GM13976 (cell line): ENCODE measurements at regions not wholly inside any gene's neighbourhood (a gene's known extent, or its start where the extent isn't known, plus 50 kb on each side); places are given as distances from the start of the nearest gene placed in this dataset.
"Not testable (repeated sequence)": the region's sequence is repeated elsewhere in the genome, so short reads cannot be mapped to it uniquely, and the experiment has no call there.

Experiments used
- DNase-seq: peaks from one replicate; pipeline ENCODE4 v3.0.0; 2012; ENCODE audit warnings: low spot score
- in situ Hi-C: fragments of 300-500 bp; cut with MboI; formaldehyde crosslinking; loops from one replicate; pipeline ENCODE4 v1.12.0; 2022; ENCODE audit warnings: low sequenced_read_pairs, mixed read lengths, inconsistent platforms; ENCODE audit not compliant: unreplicated experiment
- TF ChIP-seq, protein P1 (sequence below): IDR thresholded peaks from 2 replicates; pipeline ENCODE4 v1.5.1; 2012; ENCODE audit warnings: borderline replicate concordance, mild to moderate bottlenecking; ENCODE audit not compliant: insufficient read depth; ENCODE audit errors: extremely low read depth, missing control alignments, control extremely low read depth

- in situ Hi-C loops, result no loop called here
- TF ChIP-seq, protein P1, sequence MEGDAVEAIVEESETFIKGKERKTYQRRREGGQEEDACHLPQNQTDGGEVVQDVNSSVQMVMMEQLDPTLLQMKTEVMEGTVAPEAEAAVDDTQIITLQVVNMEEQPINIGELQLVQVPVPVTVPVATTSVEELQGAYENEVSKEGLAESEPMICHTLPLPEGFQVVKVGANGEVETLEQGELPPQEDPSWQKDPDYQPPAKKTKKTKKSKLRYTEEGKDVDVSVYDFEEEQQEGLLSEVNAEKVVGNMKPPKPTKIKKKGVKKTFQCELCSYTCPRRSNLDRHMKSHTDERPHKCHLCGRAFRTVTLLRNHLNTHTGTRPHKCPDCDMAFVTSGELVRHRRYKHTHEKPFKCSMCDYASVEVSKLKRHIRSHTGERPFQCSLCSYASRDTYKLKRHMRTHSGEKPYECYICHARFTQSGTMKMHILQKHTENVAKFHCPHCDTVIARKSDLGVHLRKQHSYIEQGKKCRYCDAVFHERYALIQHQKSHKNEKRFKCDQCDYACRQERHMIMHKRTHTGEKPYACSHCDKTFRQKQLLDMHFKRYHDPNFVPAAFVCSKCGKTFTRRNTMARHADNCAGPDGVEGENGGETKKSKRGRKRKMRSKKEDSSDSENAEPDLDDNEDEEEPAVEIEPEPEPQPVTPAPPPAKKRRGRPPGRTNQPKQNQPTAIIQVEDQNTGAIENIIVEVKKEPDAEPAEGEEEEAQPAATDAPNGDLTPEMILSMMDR, result no peak
- no peak for DNase-seq
These were observed 723.3 kb downstream of the CETN3 start for GRCh38 chr5:89686081-89686765.

DNA sequence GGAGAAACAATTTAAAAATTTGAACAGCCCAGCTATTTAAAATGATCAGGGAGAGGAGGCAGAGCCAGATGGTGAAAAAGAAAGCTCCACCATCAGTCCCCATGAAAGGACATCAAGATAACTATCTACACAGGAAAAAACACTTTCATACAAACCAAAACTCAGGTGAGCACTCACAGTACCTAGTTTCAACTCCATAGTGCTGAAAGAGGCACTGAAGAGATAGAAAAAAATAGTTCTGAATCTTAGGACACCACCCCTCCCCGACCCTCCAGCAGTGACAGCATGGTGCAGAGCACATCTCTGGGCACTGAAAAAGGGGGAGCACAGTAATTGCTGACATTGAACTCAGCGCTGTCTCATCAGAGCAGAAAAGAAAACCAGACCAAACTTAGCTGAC is 732.9 kb downstream of the CETN3 start:
- in situ Hi-C loops, result no loop called here
- no peak for DNase-seq
- TF ChIP-seq, protein P1, result no peak

GRCh38 chr5:89673019-89673418 is 736.5 kb downstream of the CETN3 start:
- no peak for DNase-seq
- TF ChIP-seq, protein P1, result no peak
- in situ Hi-C loops, result no loop called here

- DNase-seq, result no peak
- TF ChIP-seq, protein P1, result no peak
- in situ Hi-C loops, result no loop called here
These were observed 740.7 kb downstream of the CETN3 start for GRCh38 chr5:89668821-89669220.

- no peak for DNase-seq
- in situ Hi-C loops, result no loop called here
- TF ChIP-seq, protein P1, result no peak
These were observed 747.1 kb downstream of the CETN3 start for GRCh38 chr5:89662499-89662898.

DNA sequence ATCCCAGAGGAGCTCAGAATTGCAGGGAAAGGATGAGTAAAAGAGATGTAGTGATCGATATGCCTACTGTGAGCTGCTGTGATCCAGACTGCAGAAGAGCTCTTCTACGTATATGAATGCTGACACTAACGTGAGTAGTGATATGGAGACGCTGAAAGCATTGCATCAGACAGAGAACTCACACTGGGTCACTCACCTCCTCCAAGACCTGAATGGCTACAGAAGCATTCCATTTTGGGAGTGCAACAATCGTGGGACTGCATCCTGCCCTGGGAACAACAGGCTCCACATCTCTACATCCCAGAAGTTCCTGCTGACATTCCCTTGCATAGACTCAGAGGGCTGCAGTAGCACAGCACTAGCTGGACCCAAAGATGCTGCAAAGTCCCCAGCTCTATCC is 755.9 kb upstream of the MEF2C start:
- TF ChIP-seq, protein P1, result no peak
- no peak for DNase-seq
- in situ Hi-C loops, result no loop called here

- in situ Hi-C loops, DNase-seq: not testable (repeated sequence)
These were observed 751.2 kb upstream of the MEF2C start for GRCh38 chr5:89634176-89634575.

GRCh38 chr5:89630064-89630463 is 747.1 kb upstream of the MEF2C start:
- DNase-seq, in situ Hi-C loops: not testable (repeated sequence)
